HG03378 (cell line): ENCODE measurements at regions not wholly inside any gene's neighbourhood (a gene's known extent, or its start where the extent isn't known, plus 50 kb on each side); places are given as distances from the start of the nearest gene placed in this dataset.

Experiments used
- ATAC-seq: cut with Tn5 transposase; IDR thresholded peaks from one replicate; pipeline ENCODE4 v1.9.1; 2021; ENCODE audit warnings: mild to moderate bottlenecking, moderate library complexity; ENCODE audit not compliant: unreplicated experiment

DNA sequence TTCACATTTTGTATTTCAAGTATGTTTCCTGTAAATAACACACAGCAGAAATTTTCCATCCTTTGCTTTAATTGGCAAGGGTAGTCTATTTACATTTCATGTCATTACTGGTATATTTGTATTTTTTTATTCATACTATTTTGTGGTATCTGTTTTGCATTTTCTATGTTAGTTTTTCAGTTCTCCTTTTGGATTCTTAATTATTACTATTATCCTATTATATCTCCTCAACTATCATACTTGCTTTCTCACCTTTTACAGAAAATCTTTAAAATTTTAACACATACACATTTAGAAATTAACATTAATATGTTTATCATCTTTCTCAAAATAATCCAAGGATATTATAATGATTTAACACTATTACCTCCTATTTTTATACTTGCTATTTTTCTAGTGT, 918.3 kb upstream of the MAP3K7 start:
- ATAC-seq, result no peak

DNA sequence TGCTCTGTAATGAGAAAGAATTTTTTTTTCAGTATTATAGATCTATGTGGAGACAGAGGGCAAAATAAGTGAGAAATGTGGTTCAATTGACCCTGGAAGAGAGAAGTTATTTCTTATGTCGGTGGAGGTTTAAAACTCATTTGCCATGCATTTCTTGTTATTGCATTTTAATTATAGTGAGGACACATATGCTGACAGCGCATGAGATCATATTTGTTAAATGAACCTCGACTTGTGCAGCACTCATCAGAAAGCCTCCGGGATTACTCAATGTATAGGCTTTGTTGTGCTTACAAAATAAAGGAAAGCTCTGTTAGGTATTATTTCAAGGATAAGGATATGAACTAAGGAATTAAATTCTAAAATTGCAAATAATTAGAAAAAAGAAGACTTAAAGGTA, 915.1 kb upstream of the MAP3K7 start:
- no peak for ATAC-seq

DNA sequence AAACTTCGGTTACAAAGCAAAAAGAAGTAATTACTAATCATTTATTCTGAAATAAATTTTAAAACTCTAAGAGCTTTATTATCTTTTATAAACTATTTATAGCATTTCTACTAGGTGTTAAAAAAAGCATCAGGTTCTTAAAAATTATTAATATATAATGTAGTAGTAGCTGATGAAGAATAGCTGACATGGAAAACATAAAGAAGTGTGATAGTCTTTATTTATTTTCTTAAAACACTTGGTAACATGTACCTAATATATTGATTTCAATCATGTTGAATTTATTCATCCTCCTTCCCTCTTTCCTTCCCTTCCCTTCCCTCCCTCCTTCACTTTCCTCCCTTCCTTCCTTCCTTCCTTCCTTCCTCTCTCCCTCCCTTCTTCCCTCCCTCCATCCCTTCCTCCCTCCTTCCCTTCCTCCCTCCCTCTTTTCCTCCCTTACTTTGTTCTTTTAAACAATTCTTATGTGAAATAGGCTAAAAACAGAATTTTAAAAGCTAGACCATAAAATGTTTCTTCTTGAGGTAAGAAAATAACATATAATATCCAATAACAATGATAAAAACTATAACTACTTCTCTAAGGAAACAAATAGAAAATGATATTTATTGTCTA, 913.9 kb upstream of the MAP3K7 start:
- no peak for ATAC-seq

DNA sequence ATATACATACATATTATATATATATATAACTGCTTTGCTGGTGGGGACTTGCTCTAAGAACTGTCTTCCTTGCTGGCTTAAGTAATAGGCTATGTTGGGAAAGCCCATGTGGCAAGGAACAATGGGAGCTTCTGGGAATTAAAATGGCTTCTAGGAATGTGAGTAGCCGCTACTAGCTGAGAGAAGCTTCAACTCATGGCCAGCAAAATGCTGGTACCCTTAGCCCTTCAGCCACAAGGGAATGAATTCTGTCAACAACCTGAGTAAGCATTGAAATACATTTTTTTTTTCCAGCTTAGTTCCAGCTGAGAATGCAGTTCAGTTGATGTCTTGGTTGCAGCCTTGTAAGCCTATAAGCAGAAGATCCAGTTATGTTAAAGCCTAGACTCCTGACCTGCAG, 911.7 kb upstream of the MAP3K7 start:
- ATAC-seq, result no peak

DNA sequence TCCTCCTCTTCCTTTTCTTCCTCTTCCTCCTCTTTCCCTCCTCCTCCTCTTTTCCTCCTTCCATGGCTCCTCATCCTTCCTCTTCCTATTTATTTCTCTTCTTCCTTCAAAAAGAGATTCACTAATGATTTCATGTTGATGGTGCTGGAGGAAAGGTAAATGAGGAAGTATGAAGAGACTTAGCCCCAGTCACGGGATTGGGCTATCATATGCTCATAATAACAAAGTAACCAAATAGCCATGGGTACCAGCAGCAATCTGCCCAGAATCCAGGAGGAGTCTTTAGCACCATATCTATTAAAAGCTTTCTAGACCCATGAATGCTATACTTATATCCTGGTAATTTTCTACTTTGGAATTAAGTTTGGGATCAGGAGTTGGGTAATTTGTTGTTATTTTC, 910.9 kb upstream of the MAP3K7 start:
- ATAC-seq, result no peak

DNA sequence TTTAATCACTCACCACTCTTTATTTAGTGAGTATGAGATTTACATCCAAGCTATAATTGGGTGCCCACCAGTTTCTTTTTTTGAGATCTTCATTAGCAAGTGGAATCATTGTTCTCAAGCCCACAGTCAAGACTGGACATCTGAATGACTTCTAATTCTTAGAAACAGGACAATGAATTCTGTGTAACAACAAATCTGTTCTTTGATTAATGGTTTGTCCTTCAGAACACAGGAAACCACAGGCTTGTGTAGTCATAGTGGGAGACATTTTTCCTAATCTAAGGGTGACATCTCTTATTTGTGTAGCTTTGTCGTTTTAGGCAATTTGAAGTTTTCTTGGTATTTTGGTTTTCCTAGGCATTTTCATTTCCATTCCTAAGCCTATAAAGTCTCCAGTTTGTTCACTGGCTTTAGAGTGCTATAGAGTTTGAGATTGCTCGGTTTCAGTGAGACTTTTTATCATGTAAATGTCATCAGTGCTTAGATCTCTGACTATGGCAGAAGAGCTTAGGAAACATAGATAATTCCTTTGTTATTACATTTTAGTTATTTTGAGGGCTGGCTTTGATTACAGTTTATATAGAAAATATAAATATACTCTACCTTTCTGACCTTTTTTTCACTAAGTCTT, 903.9 kb upstream of the MAP3K7 start:
- ATAC-seq, result no peak

DNA sequence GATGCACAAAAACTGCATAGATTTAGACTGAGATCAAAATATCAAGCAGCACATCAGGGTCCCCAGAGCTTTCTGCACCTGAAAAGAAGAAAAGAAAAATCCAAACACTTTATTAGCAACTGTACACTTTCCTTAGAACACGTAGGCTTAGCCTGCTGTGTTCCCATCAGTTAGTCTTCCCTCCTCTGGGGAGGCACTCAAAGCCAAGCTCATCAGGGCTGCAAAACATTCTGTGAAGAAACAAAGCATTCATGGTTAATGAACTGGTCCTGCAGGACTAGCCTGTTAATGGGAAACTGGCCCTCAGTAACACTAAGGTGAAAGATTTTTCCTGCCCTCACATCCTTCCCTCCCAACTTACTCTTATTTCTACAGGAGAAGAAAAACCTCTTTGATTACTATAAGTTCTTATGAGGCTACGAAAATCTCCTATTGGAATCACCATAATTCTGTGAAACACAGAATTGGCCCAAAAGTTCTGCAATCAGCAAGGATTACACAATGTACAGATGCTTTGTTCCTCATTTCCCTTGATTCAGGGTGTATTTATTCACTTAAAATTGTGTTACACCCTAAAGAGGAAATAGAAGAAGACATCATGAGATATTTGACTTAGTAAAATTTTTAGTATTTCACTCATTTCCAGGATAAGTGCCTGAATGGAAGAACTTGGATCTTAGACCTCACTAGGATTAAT, 901.0 kb upstream of the MAP3K7 start:
- no peak for ATAC-seq

DNA sequence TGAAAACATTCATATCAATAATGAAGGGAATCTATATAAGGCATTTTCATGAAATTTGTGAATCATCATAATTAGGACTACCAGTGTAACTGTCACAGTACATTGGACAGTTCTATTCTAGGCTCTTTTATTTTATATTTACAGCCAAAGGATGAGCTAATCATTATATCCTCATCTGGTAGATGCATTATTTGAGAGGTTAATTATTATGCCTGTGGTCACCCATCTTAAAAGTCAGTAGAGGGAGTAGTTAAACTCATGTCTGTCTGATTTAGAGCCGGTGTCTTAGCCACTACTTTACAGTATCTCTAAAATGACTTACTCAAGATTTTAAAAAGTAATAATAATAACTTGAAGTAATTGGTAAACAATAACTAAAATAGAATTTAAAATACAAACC, 899.3 kb upstream of the MAP3K7 start:
- ATAC-seq, result peak; percentile 41

DNA sequence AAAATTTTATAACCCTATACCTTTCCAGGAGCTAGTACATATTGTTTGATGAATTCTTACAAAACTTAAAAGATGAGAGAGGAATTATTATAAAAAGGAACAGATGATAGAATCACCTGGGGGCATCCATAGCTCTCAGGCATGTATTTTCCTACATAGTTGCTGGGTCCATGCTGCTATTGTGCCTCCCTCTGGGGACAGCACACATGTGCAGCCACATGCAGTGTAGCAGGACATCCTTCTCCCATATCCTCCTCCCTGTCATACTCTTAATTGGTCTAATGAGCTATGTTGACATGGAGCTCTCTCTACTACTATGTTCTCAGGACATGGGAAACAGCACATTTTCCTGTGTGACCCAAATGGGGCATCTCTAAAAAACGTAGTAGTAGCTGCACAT, 898.2 kb upstream of the MAP3K7 start:
- ATAC-seq, result no peak

DNA sequence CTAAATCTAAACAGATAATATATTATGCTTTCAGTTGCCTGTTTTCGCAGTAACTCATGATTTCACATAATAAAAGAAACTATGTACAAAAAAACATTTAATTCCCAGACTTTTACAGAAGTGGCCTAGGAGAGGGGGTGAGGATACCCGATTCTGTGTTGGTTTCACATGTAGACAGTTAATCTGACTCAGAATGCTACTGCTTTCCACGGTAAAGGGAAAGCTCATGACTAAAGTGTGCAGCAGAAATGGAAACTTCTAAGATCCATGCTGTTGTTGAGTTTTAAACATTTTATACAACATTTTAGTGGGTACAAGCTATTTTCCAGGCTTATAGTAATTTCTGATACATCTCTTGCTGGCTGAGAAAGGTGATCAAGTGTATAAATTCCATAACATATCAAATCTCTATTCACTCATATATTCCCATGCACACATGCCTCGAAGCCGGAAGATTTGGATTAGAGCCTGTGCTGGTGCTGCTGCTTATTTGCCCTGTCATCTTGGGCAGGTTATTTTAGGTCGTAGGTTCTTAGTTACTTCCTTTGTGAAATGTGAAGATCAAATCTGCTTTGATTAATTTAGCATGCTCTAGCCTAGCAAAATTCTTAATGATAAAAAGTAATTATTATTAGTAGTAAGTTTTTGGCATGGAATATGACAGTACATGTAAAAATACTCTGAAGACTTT, 896.7 kb upstream of the MAP3K7 start:
- ATAC-seq, result peak; percentile 40

DNA sequence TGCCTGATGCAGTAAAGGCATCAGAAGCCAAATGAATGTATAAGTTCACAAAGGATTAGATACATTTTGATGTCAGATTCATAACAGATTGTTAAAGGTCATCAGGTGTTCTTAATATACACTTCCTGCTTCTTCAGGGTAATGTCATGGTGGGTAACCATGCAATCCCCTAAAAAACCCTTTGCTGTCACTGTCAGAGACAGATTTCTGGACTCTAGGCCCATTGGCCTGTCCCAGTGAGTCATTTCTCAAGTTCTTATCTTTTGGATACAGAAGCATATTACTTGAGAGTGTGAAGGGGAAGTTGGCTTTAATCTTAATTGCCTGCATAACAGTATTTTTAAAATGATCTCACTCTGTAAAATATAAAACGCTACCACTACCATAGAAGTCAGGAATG, 895.6 kb upstream of the MAP3K7 start:
- peak; percentile 81 for ATAC-seq

DNA sequence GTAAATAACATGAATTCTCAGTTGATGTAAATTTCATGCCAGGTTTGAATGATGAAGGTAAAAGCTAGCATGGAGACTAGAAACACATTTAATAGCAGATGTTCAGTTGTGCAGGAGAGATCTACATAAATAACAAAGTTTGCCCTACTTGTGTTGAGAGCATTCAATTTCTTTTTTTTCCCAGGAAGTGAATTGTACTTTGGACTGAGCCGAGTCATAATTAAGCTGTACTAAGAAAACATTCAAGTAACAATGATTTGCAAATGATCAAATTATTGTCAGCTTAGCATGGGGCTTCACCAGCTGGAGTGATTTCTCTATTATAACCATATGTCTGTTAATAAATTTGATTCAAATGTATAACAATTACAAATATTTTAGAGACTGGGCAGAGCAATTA, 893.5 kb upstream of the MAP3K7 start:
- no peak for ATAC-seq

DNA sequence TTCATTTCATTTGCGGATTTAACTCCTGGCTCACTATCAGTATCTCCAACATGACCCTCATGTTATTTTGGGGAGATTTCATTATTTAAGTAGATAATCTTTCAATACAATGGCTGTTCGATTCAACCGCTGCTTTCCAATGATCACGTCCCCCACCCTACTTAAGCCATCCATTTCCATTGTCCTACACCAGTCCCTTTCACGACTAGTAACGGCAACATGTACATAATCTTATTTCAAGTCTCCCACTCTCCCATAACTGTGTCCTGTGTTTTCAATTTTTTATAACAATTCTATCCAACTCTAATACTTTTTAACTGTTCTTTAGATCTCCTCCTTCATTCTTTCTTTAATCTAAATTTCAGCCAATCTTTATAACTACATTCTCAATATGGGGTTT, 890.8 kb upstream of the MAP3K7 start:
- no peak for ATAC-seq

DNA sequence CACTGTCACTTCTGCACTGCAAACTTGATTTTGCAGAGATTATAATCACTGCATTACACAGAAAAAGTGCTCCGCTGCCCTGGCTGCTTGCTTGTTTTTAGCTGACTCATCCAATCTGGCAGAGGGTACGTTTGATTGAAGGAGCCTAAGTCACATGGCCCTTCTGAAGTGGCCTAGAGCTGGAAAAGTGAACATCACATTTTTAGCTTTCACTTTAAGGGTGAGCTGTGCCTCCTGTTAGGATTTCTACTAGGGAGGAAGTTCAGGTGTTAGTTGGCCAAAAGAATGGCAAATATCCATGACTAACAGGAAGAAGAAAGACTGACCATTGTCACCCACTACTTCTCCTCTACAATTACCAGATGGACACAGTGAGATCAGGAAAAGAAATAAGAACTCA, 889.1 kb upstream of the MAP3K7 start:
- peak; percentile 80 for ATAC-seq

DNA sequence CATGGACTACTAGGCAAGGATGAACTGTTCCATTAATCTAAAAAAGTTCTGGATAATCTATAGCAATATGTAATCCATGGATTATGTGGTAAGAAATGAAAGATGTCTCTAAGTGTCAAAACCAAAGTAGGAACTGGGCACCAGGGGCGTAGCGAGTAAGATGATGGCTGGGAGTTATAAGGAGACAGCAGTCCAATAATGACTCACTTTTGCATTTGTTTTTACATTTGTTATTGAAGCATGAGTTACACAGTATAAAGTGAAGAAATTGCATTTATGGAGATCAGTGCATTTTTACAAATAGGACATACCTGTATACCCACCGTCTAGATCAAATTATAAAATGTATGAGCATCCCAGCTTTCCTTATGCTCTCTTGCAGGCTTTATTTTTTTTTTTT, 878.5 kb upstream of the MAP3K7 start:
- ATAC-seq, result no peak

DNA sequence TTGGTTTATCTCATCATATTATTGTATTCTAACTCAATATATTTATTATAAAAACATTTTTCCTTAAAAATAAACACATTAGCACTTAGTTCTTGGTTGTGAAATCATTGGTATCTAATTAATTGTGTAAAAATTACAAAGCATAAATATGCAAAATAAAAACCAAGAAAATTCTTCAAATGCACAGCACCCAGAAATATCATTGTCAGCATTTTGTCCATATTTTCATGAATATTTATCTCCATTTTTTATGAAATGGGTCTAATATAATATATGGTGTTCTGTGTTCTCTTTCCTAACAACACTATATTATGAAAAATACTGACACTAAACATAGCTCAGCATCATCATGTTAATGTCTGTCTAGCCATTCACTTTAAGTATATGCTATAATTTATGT, 877.8 kb upstream of the MAP3K7 start:
- ATAC-seq, result no peak

DNA sequence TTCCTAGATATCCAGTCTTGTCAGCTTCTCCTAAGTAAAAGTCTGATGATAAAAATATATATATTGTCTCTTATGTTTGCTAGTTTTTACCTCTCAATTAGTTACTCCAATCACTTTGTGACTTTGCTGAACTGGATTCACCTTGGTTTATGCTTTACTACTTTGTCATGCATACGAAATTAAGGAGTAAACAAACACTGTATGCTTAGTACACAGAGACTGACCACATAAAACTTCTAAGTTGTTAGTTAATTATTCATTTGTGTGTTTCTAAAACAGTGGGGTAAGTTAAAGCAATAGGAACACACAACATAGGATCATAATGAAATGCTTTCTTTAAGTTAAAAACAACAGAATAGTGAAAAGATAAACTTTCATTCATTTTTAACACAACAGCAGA, 877.3 kb upstream of the MAP3K7 start:
- ATAC-seq, result peak; percentile 77

DNA sequence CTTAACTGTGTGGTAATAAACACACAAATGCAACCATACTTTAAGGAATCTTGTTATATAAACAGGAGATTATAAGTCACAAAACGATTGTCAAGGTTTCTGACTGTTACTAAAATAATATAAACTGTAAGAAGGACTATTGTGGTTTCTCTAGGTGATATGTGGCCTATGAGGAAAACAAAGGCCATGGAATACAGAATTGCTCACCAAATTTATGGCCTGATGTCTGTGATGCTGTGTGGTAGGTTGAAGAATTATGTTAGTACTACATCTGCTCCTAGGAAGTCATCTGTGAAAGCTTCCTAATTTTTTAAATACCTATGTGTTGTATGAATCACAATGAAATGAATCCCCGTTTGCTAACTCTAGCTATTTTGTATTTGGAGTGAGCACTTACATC, 875.4 kb upstream of the MAP3K7 start:
- no peak for ATAC-seq

DNA sequence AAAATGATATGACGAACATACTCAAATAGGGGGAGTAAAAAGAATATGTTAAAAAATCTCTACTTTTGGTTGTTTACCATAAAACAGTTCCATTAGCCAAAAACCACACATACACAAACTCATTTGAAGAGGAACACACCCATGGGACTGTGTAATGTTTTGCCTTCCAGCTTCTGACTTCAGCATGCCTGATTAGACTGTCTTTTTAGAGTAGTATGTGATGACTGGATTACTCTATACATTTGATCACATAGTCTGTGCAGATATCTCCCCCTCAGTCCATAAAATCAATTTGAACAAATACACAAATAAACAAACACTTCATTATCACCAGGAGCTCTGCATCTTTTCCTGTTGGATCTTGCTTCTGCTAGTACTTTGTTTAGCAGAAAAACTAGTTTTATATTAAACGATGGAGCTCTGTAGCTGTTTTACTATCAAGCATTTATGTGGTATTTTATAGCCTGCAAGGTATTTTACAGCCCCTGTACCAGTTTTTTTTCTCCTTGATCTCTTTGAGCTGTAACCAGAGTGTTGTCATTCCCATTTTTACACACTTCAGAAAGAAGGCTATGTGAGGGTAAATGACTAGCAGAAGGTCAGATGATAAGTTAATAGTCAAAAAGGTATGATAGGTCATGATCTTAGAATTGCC, 866.5 kb upstream of the MAP3K7 start:
- no peak for ATAC-seq

DNA sequence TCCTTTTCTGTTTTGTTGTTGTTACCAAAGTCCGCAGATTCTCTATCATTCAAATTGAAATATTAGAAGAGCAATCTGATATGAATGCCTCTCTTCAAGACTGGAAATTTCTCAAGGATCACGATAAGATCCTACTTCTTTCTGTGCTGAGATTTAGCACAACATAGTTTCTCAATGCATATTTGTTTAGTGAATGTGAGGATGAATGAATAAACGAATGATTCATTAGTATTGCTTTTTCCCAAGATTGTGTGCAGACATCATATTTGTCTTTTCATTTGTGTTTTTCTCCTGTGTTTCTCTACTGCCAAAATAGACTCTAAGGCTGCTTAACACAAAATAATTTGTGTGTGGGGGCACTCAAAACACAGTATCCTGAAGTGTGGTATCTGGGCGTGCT, 862.7 kb upstream of the MAP3K7 start:
- ATAC-seq, result no peak

DNA sequence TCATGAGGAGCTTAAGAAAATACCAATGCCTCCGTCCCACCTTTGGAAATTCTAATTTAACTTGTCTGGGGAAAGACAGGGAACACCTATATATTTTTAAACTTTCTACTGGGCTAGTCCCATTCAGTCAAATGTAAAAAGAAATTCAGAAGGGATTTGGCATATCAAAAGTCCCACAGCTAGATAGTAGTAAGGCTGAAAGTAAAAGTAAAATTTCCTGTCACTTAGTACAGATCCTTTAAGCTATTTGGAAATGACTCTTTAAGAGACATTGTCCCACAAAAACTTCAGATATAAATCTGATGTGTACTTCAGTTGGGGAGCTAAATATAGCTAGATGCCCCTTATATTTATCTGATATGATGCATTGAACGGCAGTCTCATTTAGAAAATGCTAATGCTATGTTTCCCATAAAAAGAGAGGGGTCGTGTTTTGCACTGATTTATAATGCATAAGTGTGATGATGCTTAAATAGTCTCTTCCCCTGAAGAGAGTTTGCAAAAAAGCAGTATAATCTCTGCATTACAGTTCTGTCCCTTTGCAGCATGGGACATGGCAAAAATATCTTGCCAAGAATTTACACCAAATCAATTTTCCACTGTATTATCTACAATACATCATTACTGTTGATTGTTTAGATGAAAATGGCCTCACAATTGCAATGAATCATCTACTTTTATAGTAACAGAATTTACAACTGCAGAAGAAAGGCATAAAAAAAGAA, 860.8 kb upstream of the MAP3K7 start:
- peak; percentile 70 for ATAC-seq
